ENCODE measurements at regions not wholly inside any gene's neighbourhood (a gene's known extent, or its start where the extent isn't known, plus 50 kb on each side); places are given as distances from the start of the nearest gene placed in this dataset.

GRCh38 chr9:75826314-75826713, 64.2 kb upstream of the PCSK5 start:
- ATAC-seq, result no peak
- no peak for TF ChIP-seq ZFP3 (CRISPR knock-in tag; IDR thresholded peaks at IDR 0.05)
- no peak for TF ChIP-seq ZNF70 (CRISPR knock-in tag; IDR thresholded peaks at IDR 0.05)
- no peak for TF ChIP-seq OSR1 (CRISPR knock-in tag; IDR thresholded peaks at IDR 0.05)

GRCh38 chr9:75830303-75830702, 60.2 kb upstream of the PCSK5 start:
- ATAC-seq, result no peak

GRCh38 chr9:75833778-75834177, 56.7 kb upstream of the PCSK5 start:
- no peak for ATAC-seq
- TF ChIP-seq TOX (CRISPR knock-in tag; IDR thresholded peaks at IDR 0.05; ENCODE audit: borderline replicate concordance) (no peak), ZNF70 (CRISPR knock-in tag; IDR thresholded peaks at IDR 0.05) (no peak), ZFP3 (CRISPR knock-in tag; IDR thresholded peaks at IDR 0.05) (no peak), PATZ1 (CRISPR knock-in tag; IDR thresholded peaks at IDR 0.05; ENCODE audit: borderline replicate concordance) (no peak), TCF4 (CRISPR knock-in tag; IDR thresholded peaks at IDR 0.05; ENCODE audit: borderline replicate concordance) (no peak), ARNTL (CRISPR knock-in tag; IDR thresholded peaks at IDR 0.05; ENCODE audit: borderline replicate concordance, low read depth) (no peak), RARB (CRISPR knock-in tag; IDR thresholded peaks at IDR 0.05) (no peak), CSRNP3 (CRISPR knock-in tag; IDR thresholded peaks at IDR 0.05) (no peak), ZNF8 (CRISPR knock-in tag; IDR thresholded peaks at IDR 0.05) (no peak), ZNF565 (CRISPR knock-in tag; conservative IDR thresholded peaks at IDR 0.05; ENCODE audit: low read depth) (no peak), TSHZ2 (CRISPR knock-in tag; IDR thresholded peaks at IDR 0.05) (no peak), GLIS3 (CRISPR knock-in tag; IDR thresholded peaks at IDR 0.05) (no peak), OSR1 (CRISPR knock-in tag; IDR thresholded peaks at IDR 0.05) (no peak), ZFP30 (CRISPR knock-in tag; IDR thresholded peaks at IDR 0.05) (no peak), ZC3H10 (CRISPR knock-in tag; IDR thresholded peaks at IDR 0.05) (no peak), SNAI2 (CRISPR knock-in tag; IDR thresholded peaks at IDR 0.05) (no peak), PPARA (CRISPR knock-in tag; IDR thresholded peaks at IDR 0.05; ENCODE audit: borderline replicate concordance) (no peak), ISL1 (CRISPR knock-in tag; IDR thresholded peaks at IDR 0.05) (no peak)

More at GRCh38 chr9:75830303-75830702, 60.2 kb upstream of the PCSK5 start:
- TF ChIP-seq TCF4 (CRISPR knock-in tag; IDR thresholded peaks at IDR 0.05; ENCODE audit: borderline replicate concordance), result no peak
- TF ChIP-seq ZNF565 (CRISPR knock-in tag; conservative IDR thresholded peaks at IDR 0.05; ENCODE audit: low read depth), result no peak
- no peak for TF ChIP-seq ZFP3 (CRISPR knock-in tag; IDR thresholded peaks at IDR 0.05)
- no peak for TF ChIP-seq POU6F1 (CRISPR knock-in tag; IDR thresholded peaks at IDR 0.05; ENCODE audit: borderline replicate concordance, low read depth)
- no peak for TF ChIP-seq CSRNP3 (CRISPR knock-in tag; IDR thresholded peaks at IDR 0.05)
- TF ChIP-seq GLIS3 (CRISPR knock-in tag; IDR thresholded peaks at IDR 0.05), result no peak
- TF ChIP-seq PATZ1 (CRISPR knock-in tag; IDR thresholded peaks at IDR 0.05; ENCODE audit: borderline replicate concordance), result no peak
- TF ChIP-seq ZC3H10 (CRISPR knock-in tag; IDR thresholded peaks at IDR 0.05), result no peak
- TF ChIP-seq OSR1 (CRISPR knock-in tag; IDR thresholded peaks at IDR 0.05), result no peak

Data from SK-N-SH treated with all-trans-retinoic acid at 6 μM for 48 hours (cell line).